ENCODE measurements at regions not wholly inside any gene's neighbourhood (a gene's known extent, or its start where the extent isn't known, plus 50 kb on each side); places are given as distances from the start of the nearest gene placed in this dataset.
A peak's percentile ranks its signal among the peaks of the same experiment; 100 is the strongest.

- no peak overlapping the region for H3K23ac ChIP-seq (ENCODE audit: low read length)
- H3K79me2 ChIP-seq (ENCODE audit: control insufficient read depth, insufficient read depth, low read length), result no peaks in the 10 kb centered on the region
- H3K9ac ChIP-seq (ENCODE audit: low read length), result no peak overlapping the region
- H3K79me1 ChIP-seq (ENCODE audit: low read length), result no peaks in the 10 kb centered on the region
- H3K4me1 ChIP-seq (ENCODE audit: control insufficient read depth, low read depth, low read length), result no peaks in the 10 kb centered on the region
- no peaks in the 10 kb centered on the region for H3K27me3 ChIP-seq (ENCODE audit: insufficient read depth, low read length, poor library complexity)
- no peaks in the 10 kb centered on the region for H3K36me3 ChIP-seq (ENCODE audit: control insufficient read depth, insufficient read depth, low read length)
- H2BK120ac ChIP-seq (ENCODE audit: low read depth, low read length), result no peak overlapping the region
- no peak overlapping the region for H2BK5ac ChIP-seq (ENCODE audit: low read length)
- H3K18ac ChIP-seq (ENCODE audit: low read length), result no peak overlapping the region
- no peak overlapping the region for H3K4me2 ChIP-seq (ENCODE audit: low read length)
- no peak overlapping the region for H2AK5ac ChIP-seq (ENCODE audit: low read length)
- WGBS (ENCODE audit: extremely low coverage, insufficient coverage, low lambda C conversion rate), result 100% methylated on average over 2 of the region's 6 CpGs
- H3K27ac ChIP-seq (ENCODE audit: low read depth, low read length), result no peak overlapping the region
- H3K56ac ChIP-seq (ENCODE audit: low read length), result no peak overlapping the region
- H4K8ac ChIP-seq (ENCODE audit: low read depth, low read length), result no peak overlapping the region
- no peak overlapping the region for H4K5ac ChIP-seq (ENCODE audit: low read length)
- no peak overlapping the region for H2BK15ac ChIP-seq (replicated peaks; ENCODE audit: low read depth)
- no peak overlapping the region for H3K4me3 ChIP-seq (ENCODE audit: low read length)
- H3K4ac ChIP-seq (ENCODE audit: low read depth, low read length), result no peak overlapping the region
- no peak for DNase-seq
These were observed 166.0 kb upstream of the IGSF21 start for GRCh38 chr1:17941431-17942189.

GRCh38 chr1:17943506-17943905 is 164.1 kb upstream of the IGSF21 start:
- no CpG with 5 or more reads among the region's 2 CpGs for WGBS (ENCODE audit: extremely low coverage, insufficient coverage, low lambda C conversion rate)
- no peaks in the 10 kb centered on the region for H3K27me3 ChIP-seq (ENCODE audit: insufficient read depth, low read length, poor library complexity)

GRCh38 chr1:17944646-17945045 is 163.0 kb upstream of the IGSF21 start:
- Histone ChIP-seq H3K56ac (ENCODE audit: low read length) (no peak overlapping the region), H4K5ac (ENCODE audit: low read length) (no peak overlapping the region), H2BK120ac (ENCODE audit: low read depth, low read length) (no peak overlapping the region), H3K4ac (ENCODE audit: low read depth, low read length) (no peak overlapping the region), H3K27me3 (ENCODE audit: insufficient read depth, low read length, poor library complexity) (no peaks in the 10 kb centered on the region), H3K79me1 (ENCODE audit: low read length) (no peaks in the 10 kb centered on the region), H3K18ac (ENCODE audit: low read length) (no peak overlapping the region), H3K9ac (ENCODE audit: low read length) (no peak overlapping the region), H2BK5ac (ENCODE audit: low read length) (no peak overlapping the region), H4K8ac (ENCODE audit: low read depth, low read length) (no peak overlapping the region), H3K4me3 (ENCODE audit: low read length) (no peak overlapping the region), H3K4me1 (ENCODE audit: control insufficient read depth, low read depth, low read length) (no peaks in the 10 kb centered on the region), H3K27ac (ENCODE audit: low read depth, low read length) (no peak overlapping the region), H3K36me3 (ENCODE audit: control insufficient read depth, insufficient read depth, low read length) (no peaks in the 10 kb centered on the region), H3K23ac (ENCODE audit: low read length) (no peak overlapping the region), H3K79me2 (ENCODE audit: control insufficient read depth, insufficient read depth, low read length) (no peaks in the 10 kb centered on the region), H2BK15ac (replicated peaks; ENCODE audit: low read depth) (no peak overlapping the region), H2AK5ac (ENCODE audit: low read length) (no peak overlapping the region), H3K4me2 (ENCODE audit: low read length) (no peak overlapping the region)
- WGBS (ENCODE audit: extremely low coverage, insufficient coverage, low lambda C conversion rate), result no CpG with 5 or more reads among the region's 4 CpGs
- peak; percentile 42 for DNase-seq

More at GRCh38 chr1:17943506-17943905, 164.1 kb upstream of the IGSF21 start:
- no peak overlapping the region for H3K27ac ChIP-seq (ENCODE audit: low read depth, low read length)
- no peaks in the 10 kb centered on the region for H3K79me2 ChIP-seq (ENCODE audit: control insufficient read depth, insufficient read depth, low read length)
- no peak overlapping the region for H3K18ac ChIP-seq (ENCODE audit: low read length)
- H2BK120ac ChIP-seq (ENCODE audit: low read depth, low read length), result no peak overlapping the region
- H3K56ac ChIP-seq (ENCODE audit: low read length), result no peak overlapping the region
- H2BK15ac ChIP-seq (replicated peaks; ENCODE audit: low read depth), result no peak overlapping the region
- no peak overlapping the region for H2AK5ac ChIP-seq (ENCODE audit: low read length)
- no peak overlapping the region for H3K9ac ChIP-seq (ENCODE audit: low read length)
- H3K4me2 ChIP-seq (ENCODE audit: low read length), result no peak overlapping the region
- no peak overlapping the region for H4K8ac ChIP-seq (ENCODE audit: low read depth, low read length)
- H3K4ac ChIP-seq (ENCODE audit: low read depth, low read length), result no peak overlapping the region
- H3K36me3 ChIP-seq (ENCODE audit: control insufficient read depth, insufficient read depth, low read length), result no peaks in the 10 kb centered on the region
- no peak overlapping the region for H3K4me3 ChIP-seq (ENCODE audit: low read length)
- no peaks in the 10 kb centered on the region for H3K79me1 ChIP-seq (ENCODE audit: low read length)
- no peak overlapping the region for H2BK5ac ChIP-seq (ENCODE audit: low read length)
- H3K4me1 ChIP-seq (ENCODE audit: control insufficient read depth, low read depth, low read length), result no peaks in the 10 kb centered on the region
- DNase-seq, result no peak
- no peak overlapping the region for H3K23ac ChIP-seq (ENCODE audit: low read length)
- no peak overlapping the region for H4K5ac ChIP-seq (ENCODE audit: low read length)

GRCh38 chr1:17946434-17946833 is 161.2 kb upstream of the IGSF21 start:
- no peak overlapping the region for H3K4me2 ChIP-seq (ENCODE audit: low read length)
- no peaks in the 10 kb centered on the region for H3K36me3 ChIP-seq (ENCODE audit: control insufficient read depth, insufficient read depth, low read length)
- H3K56ac ChIP-seq (ENCODE audit: low read length), result no peak overlapping the region
- no peak overlapping the region for H3K4me3 ChIP-seq (ENCODE audit: low read length)
- H3K27ac ChIP-seq (ENCODE audit: low read depth, low read length), result no peak overlapping the region
- H3K23ac ChIP-seq (ENCODE audit: low read length), result no peak overlapping the region
- no CpG with 5 or more reads among the region's 1 CpG for WGBS (ENCODE audit: extremely low coverage, insufficient coverage, low lambda C conversion rate)
- no peak overlapping the region for H4K8ac ChIP-seq (ENCODE audit: low read depth, low read length)
- DNase-seq, result no peak
- H3K79me2 ChIP-seq (ENCODE audit: control insufficient read depth, insufficient read depth, low read length), result no peaks in the 10 kb centered on the region
- no peak overlapping the region for H2BK120ac ChIP-seq (ENCODE audit: low read depth, low read length)
- no peak overlapping the region for H2AK5ac ChIP-seq (ENCODE audit: low read length)
- no peak overlapping the region for H2BK5ac ChIP-seq (ENCODE audit: low read length)
- H3K9ac ChIP-seq (ENCODE audit: low read length), result no peak overlapping the region
- H4K5ac ChIP-seq (ENCODE audit: low read length), result no peak overlapping the region
- no peaks in the 10 kb centered on the region for H3K27me3 ChIP-seq (ENCODE audit: insufficient read depth, low read length, poor library complexity)
- no peak overlapping the region for H3K4ac ChIP-seq (ENCODE audit: low read depth, low read length)
- no peak overlapping the region for H2BK15ac ChIP-seq (replicated peaks; ENCODE audit: low read depth)
- no peaks in the 10 kb centered on the region for H3K4me1 ChIP-seq (ENCODE audit: control insufficient read depth, low read depth, low read length)
- no peaks in the 10 kb centered on the region for H3K79me1 ChIP-seq (ENCODE audit: low read length)
- H3K18ac ChIP-seq (ENCODE audit: low read length), result no peak overlapping the region

GRCh38 chr1:17948594-17948993 is 159.0 kb upstream of the IGSF21 start:
- Histone ChIP-seq H3K79me2 (ENCODE audit: control insufficient read depth, insufficient read depth, low read length) (no peaks in the 10 kb centered on the region), H3K36me3 (ENCODE audit: control insufficient read depth, insufficient read depth, low read length) (no peaks in the 10 kb centered on the region), H3K79me1 (ENCODE audit: low read length) (no peaks in the 10 kb centered on the region), H3K18ac (ENCODE audit: low read length) (no peak overlapping the region), H4K8ac (ENCODE audit: low read depth, low read length) (no peak overlapping the region), H3K23ac (ENCODE audit: low read length) (no peak overlapping the region), H2BK120ac (ENCODE audit: low read depth, low read length) (no peak overlapping the region), H3K9ac (ENCODE audit: low read length) (no peak overlapping the region), H2BK5ac (ENCODE audit: low read length) (no peak overlapping the region), H2AK5ac (ENCODE audit: low read length) (no peak overlapping the region), H4K5ac (ENCODE audit: low read length) (no peak overlapping the region), H3K4me1 (ENCODE audit: control insufficient read depth, low read depth, low read length) (no peaks in the 10 kb centered on the region), H2BK15ac (replicated peaks; ENCODE audit: low read depth) (no peak overlapping the region), H3K4me2 (ENCODE audit: low read length) (no peak overlapping the region), H3K4ac (ENCODE audit: low read depth, low read length) (no peak overlapping the region), H3K4me3 (ENCODE audit: low read length) (no peak overlapping the region), H3K56ac (ENCODE audit: low read length) (no peak overlapping the region), H3K27me3 (ENCODE audit: insufficient read depth, low read length, poor library complexity) (no peaks in the 10 kb centered on the region), H3K27ac (ENCODE audit: low read depth, low read length) (no peak overlapping the region)
- no peak for DNase-seq
- no CpG with 5 or more reads among the region's 9 CpGs for WGBS (ENCODE audit: extremely low coverage, insufficient coverage, low lambda C conversion rate)

GRCh38 chr1:17949511-17949910 is 158.1 kb upstream of the IGSF21 start:
- no peaks in the 10 kb centered on the region for H3K79me1 ChIP-seq (ENCODE audit: low read length)
- no peaks in the 10 kb centered on the region for H3K4me1 ChIP-seq (ENCODE audit: control insufficient read depth, low read depth, low read length)
- H3K56ac ChIP-seq (ENCODE audit: low read length), result no peak overlapping the region
- no peak overlapping the region for H2AK5ac ChIP-seq (ENCODE audit: low read length)
- H2BK120ac ChIP-seq (ENCODE audit: low read depth, low read length), result no peak overlapping the region
- H3K4ac ChIP-seq (ENCODE audit: low read depth, low read length), result no peak overlapping the region
- no peak overlapping the region for H3K27ac ChIP-seq (ENCODE audit: low read depth, low read length)
- no peaks in the 10 kb centered on the region for H3K27me3 ChIP-seq (ENCODE audit: insufficient read depth, low read length, poor library complexity)
- WGBS (ENCODE audit: extremely low coverage, insufficient coverage, low lambda C conversion rate), result no CpG with 5 or more reads among the region's 8 CpGs
- H3K23ac ChIP-seq (ENCODE audit: low read length), result no peak overlapping the region
- no peak overlapping the region for H3K4me2 ChIP-seq (ENCODE audit: low read length)
- DNase-seq, result no peak
- no peaks in the 10 kb centered on the region for H3K79me2 ChIP-seq (ENCODE audit: control insufficient read depth, insufficient read depth, low read length)
- H3K36me3 ChIP-seq (ENCODE audit: control insufficient read depth, insufficient read depth, low read length), result no peaks in the 10 kb centered on the region
- no peak overlapping the region for H3K9ac ChIP-seq (ENCODE audit: low read length)
- no peak overlapping the region for H2BK5ac ChIP-seq (ENCODE audit: low read length)
- no peak overlapping the region for H2BK15ac ChIP-seq (replicated peaks; ENCODE audit: low read depth)
- H3K18ac ChIP-seq (ENCODE audit: low read length), result no peak overlapping the region
- no peak overlapping the region for H4K5ac ChIP-seq (ENCODE audit: low read length)
- H3K4me3 ChIP-seq (ENCODE audit: low read length), result no peak overlapping the region
- H4K8ac ChIP-seq (ENCODE audit: low read depth, low read length), result no peak overlapping the region
